Memory B cell (primary cell): ENCODE measurements at regions not wholly inside any gene's neighbourhood (a gene's known extent, or its start where the extent isn't known, plus 50 kb on each side); places are given as distances from the start of the nearest gene placed in this dataset.

Experiments
- ATAC-seq: fragments of 150-1000 bp; cut with Tn5 transposase; 2 replicates; pipeline ENCODE4 v1.10.0; 2021; ENCODE audit warnings: low read depth, mild to moderate bottlenecking, moderate library complexity
- DNase-seq, 2 donors: peaks; one replicate each; pipeline ENCODE4 v3.0.0; 2022; ENCODE audit warnings: low spot score in 2 of 2
- H3K27ac Mint-ChIP-seq: one replicate; pipeline ENCODE4 v1.8.0; 2022; ENCODE audit warnings: mild to moderate bottlenecking, moderate library complexity, mixed read lengths
- H3K27me3 Mint-ChIP-seq: one replicate; pipeline ENCODE4 v1.8.0; 2022; ENCODE audit warnings: mixed read lengths
- H3K36me3 Mint-ChIP-seq: one replicate; pipeline ENCODE4 v1.8.0; 2022; ENCODE audit warnings: mild to moderate bottlenecking, mixed read lengths
- H3K4me1 Mint-ChIP-seq: one replicate; pipeline ENCODE4 v1.8.0; 2022; ENCODE audit warnings: mixed read lengths
- H3K4me3 Mint-ChIP-seq: one replicate; pipeline ENCODE4 v1.8.0; 2022; ENCODE audit warnings: mild to moderate bottlenecking, moderate library complexity, mixed read lengths
- H3K9me3 Mint-ChIP-seq: one replicate; pipeline ENCODE4 v1.8.0; 2022; ENCODE audit warnings: mixed read lengths

GRCh38 chr10:44016589-44017482 is 368.1 kb downstream of the CXCL12 start:
- no peaks in the 10 kb centered on the region for H3K4me1 Mint-ChIP-seq
- H3K36me3 Mint-ChIP-seq = no peaks in the 10 kb centered on the region
- H3K27ac Mint-ChIP-seq = no peak overlapping the region
- DNase-seq (no peak), ATAC-seq (no peak)
- no peaks in the 10 kb centered on the region for H3K9me3 Mint-ChIP-seq
- no peaks in the 10 kb centered on the region for H3K27me3 Mint-ChIP-seq
- no peak overlapping the region for H3K4me3 Mint-ChIP-seq

- no peak for ATAC-seq
- Mint-ChIP-seq H3K27me3 (no peaks in the 10 kb centered on the region), H3K4me3 (no peak overlapping the region), H3K27ac (no peak overlapping the region), H3K36me3 (no peaks in the 10 kb centered on the region), H3K9me3 (no peaks in the 10 kb centered on the region), H3K4me1 (no peaks in the 10 kb centered on the region)
- DNase-seq = no peak
These were observed 367.2 kb upstream of the ZNF32 start for GRCh38 chr10:44015702-44016500.

- Mint-ChIP-seq H3K4me1 (no peaks in the 10 kb centered on the region), H3K4me3 (no peak overlapping the region), H3K27me3 (no peaks in the 10 kb centered on the region), H3K36me3 (no peaks in the 10 kb centered on the region), H3K27ac (no peak overlapping the region), H3K9me3 (no peaks in the 10 kb centered on the region)
- DNase-seq = no peak
- no peak for ATAC-seq
These were observed 366.1 kb upstream of the ZNF32 start for GRCh38 chr10:44014644-44015250.

- DNase-seq = no peak
- no peaks in the 10 kb centered on the region for H3K4me1 Mint-ChIP-seq
These were observed 365.3 kb upstream of the ZNF32 start for GRCh38 chr10:44013981-44014380.

GRCh38 chr10:44012921-44013320 is 364.2 kb upstream of the ZNF32 start:
- Mint-ChIP-seq H3K4me1 (no peaks in the 10 kb centered on the region), H3K4me3 (no peak overlapping the region), H3K27me3 (no peaks in the 10 kb centered on the region), H3K9me3 (peaks cover 2% of the 10 kb centered on the region), H3K27ac (no peak overlapping the region), H3K36me3 (no peaks in the 10 kb centered on the region)
- DNase-seq (no peak), ATAC-seq (no peak)

More at GRCh38 chr10:44013981-44014380, 365.3 kb upstream of the ZNF32 start:
- no peak overlapping the region for H3K4me3 Mint-ChIP-seq
- H3K27ac Mint-ChIP-seq = no peak overlapping the region
- no peaks in the 10 kb centered on the region for H3K36me3 Mint-ChIP-seq
- H3K27me3 Mint-ChIP-seq = no peaks in the 10 kb centered on the region
- ATAC-seq = no peak
- no peaks in the 10 kb centered on the region for H3K9me3 Mint-ChIP-seq

GRCh38 chr10:44011603-44011981 is 362.9 kb upstream of the ZNF32 start:
- Mint-ChIP-seq H3K4me1 (no peaks in the 10 kb centered on the region), H3K27me3 (no peaks in the 10 kb centered on the region), H3K9me3 (peaks cover 5% of the 10 kb centered on the region), H3K4me3 (no peak overlapping the region), H3K36me3 (no peaks in the 10 kb centered on the region), H3K27ac (no peak overlapping the region)
- ATAC-seq (no peak), DNase-seq (no peak)

GRCh38 chr10:44010873-44011602 is 362.4 kb upstream of the ZNF32 start:
- Mint-ChIP-seq H3K36me3 (no peaks in the 10 kb centered on the region), H3K9me3 (peaks cover 5% of the 10 kb centered on the region), H3K4me1 (no peaks in the 10 kb centered on the region), H3K27ac (no peak overlapping the region), H3K27me3 (no peaks in the 10 kb centered on the region), H3K4me3 (no peak overlapping the region)
- ATAC-seq (no peak), DNase-seq (no peak)

GRCh38 chr10:44009891-44010632 is 361.4 kb upstream of the ZNF32 start:
- DNase-seq = no peak
- Mint-ChIP-seq H3K4me3 (no peak overlapping the region), H3K9me3 (peaks cover 5% of the 10 kb centered on the region), H3K4me1 (no peaks in the 10 kb centered on the region), H3K27ac (no peak overlapping the region), H3K27me3 (no peaks in the 10 kb centered on the region), H3K36me3 (no peaks in the 10 kb centered on the region)
- no peak for ATAC-seq

GRCh38 chr10:44008917-44009709 is 360.4 kb upstream of the ZNF32 start:
- ATAC-seq (no peak), DNase-seq (no peak)
- Mint-ChIP-seq H3K27me3 (no peaks in the 10 kb centered on the region), H3K36me3 (no peaks in the 10 kb centered on the region), H3K27ac (no peak overlapping the region), H3K4me3 (no peak overlapping the region), H3K4me1 (no peaks in the 10 kb centered on the region), H3K9me3 (peaks cover 5% of the 10 kb centered on the region)

- H3K9me3 Mint-ChIP-seq = peaks cover 5% of the 10 kb centered on the region
- H3K27ac Mint-ChIP-seq = no peak overlapping the region
- DNase-seq = no peak
- no peak for ATAC-seq
- H3K4me1 Mint-ChIP-seq = no peaks in the 10 kb centered on the region
- no peak overlapping the region for H3K4me3 Mint-ChIP-seq
- no peaks in the 10 kb centered on the region for H3K36me3 Mint-ChIP-seq
- no peaks in the 10 kb centered on the region for H3K27me3 Mint-ChIP-seq
These were observed 359.7 kb upstream of the ZNF32 start for GRCh38 chr10:44008270-44008916.

- no peak overlapping the region for H3K27ac Mint-ChIP-seq
- no peak for DNase-seq
- H3K4me3 Mint-ChIP-seq = no peak overlapping the region
These were observed 358.1 kb upstream of the ZNF32 start for GRCh38 chr10:44006771-44007170.

GRCh38 chr10:44005788-44006099 is 357.1 kb upstream of the ZNF32 start:
- H3K36me3 Mint-ChIP-seq = no peaks in the 10 kb centered on the region
- H3K4me1 Mint-ChIP-seq = no peaks in the 10 kb centered on the region
- H3K9me3 Mint-ChIP-seq = peaks cover 7% of the 10 kb centered on the region
- ATAC-seq (no peak), DNase-seq (no peak)
- no peak overlapping the region for H3K4me3 Mint-ChIP-seq
- no peaks in the 10 kb centered on the region for H3K27me3 Mint-ChIP-seq
- no peak overlapping the region for H3K27ac Mint-ChIP-seq

More at GRCh38 chr10:44006771-44007170, 358.1 kb upstream of the ZNF32 start:
- ATAC-seq = no peak
- Mint-ChIP-seq H3K9me3 (peaks cover 7% of the 10 kb centered on the region), H3K27me3 (no peaks in the 10 kb centered on the region), H3K4me1 (no peaks in the 10 kb centered on the region), H3K36me3 (no peaks in the 10 kb centered on the region)
